GM13977 (cell line): ENCODE measurements at regions not wholly inside any gene's neighbourhood (a gene's known extent, or its start where the extent isn't known, plus 50 kb on each side); places are given as distances from the start of the nearest gene placed in this dataset.

Experiments used
- DNase-seq: peaks from one replicate; pipeline ENCODE4 v3.0.0; 2012; ENCODE audit warnings: low spot score
- CTCF ChIP-seq: IDR thresholded peaks from 2 replicates; pipeline ENCODE4 v1.5.1; 2012; ENCODE audit warnings: mild to moderate bottlenecking, control low read depth; ENCODE audit not compliant: insufficient read depth; ENCODE audit errors: extremely low read depth, missing control alignments
- in situ Hi-C: fragments of 300-500 bp; cut with MboI; formaldehyde crosslinking; loops from one replicate; pipeline ENCODE4 v1.12.0; 2022; ENCODE audit warnings: low sequenced_read_pairs, low pct_unique_long_range_greater_than_20kb, mixed read lengths, inconsistent platforms; ENCODE audit not compliant: unreplicated experiment

GRCh38 chr4:57854748-57855147 is 744.6 kb upstream of the IGFBP7 start:
- DNase-seq: no peak
- TF ChIP-seq CTCF: no peak
- in situ Hi-C loops: no loop called here

- no peak for DNase-seq
- no peak for TF ChIP-seq CTCF
- in situ Hi-C loops: no loop called here
These were observed 740.0 kb upstream of the IGFBP7 start for GRCh38 chr4:57850141-57850540.

- no peak for DNase-seq
- no peak for TF ChIP-seq CTCF
- in situ Hi-C loops: no loop called here
These were observed 721.9 kb upstream of the IGFBP7 start for GRCh38 chr4:57832083-57832482.

- DNase-seq: no peak
- in situ Hi-C loops: no loop called here
- TF ChIP-seq CTCF: no peak
These were observed 679.5 kb upstream of the IGFBP7 start for GRCh38 chr4:57789666-57790065.

- DNase-seq: no peak
- in situ Hi-C loops: no loop called here
- no peak for TF ChIP-seq CTCF
These were observed 667.7 kb upstream of the IGFBP7 start for GRCh38 chr4:57777876-57778275.

- no peak for TF ChIP-seq CTCF
- in situ Hi-C loops: no loop called here
- no peak for DNase-seq
These were observed 664.5 kb upstream of the IGFBP7 start for GRCh38 chr4:57774681-57775080.

GRCh38 chr4:57774171-57774570 is 664.0 kb upstream of the IGFBP7 start:
- no peak for DNase-seq
- in situ Hi-C loops: no loop called here
- TF ChIP-seq CTCF: no peak
